ENCODE measurements at regions not wholly inside any gene's neighbourhood (a gene's known extent, or its start where the extent isn't known, plus 50 kb on each side); places are given as distances from the start of the nearest gene placed in this dataset.
A peak's percentile ranks its signal among the peaks of the same experiment; 100 is the strongest.

DNA sequence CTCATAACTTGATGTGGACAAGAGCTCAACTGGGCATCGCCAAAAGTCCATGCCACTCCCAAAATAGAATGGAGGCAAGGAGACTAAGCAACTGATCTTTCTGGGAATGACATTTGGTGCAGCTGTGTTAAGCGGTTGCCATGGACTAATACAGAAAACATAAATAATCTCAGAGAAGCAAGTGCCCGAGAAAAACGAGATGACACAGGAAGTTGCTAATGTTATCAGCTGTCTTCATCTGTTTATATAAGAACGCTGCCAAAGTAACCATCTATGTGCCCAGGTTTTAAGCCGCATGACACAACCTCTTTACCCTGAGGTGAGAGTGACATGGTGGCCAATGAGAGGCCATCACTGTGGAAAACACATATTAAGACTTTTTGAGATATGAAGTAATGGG, 54.9 kb upstream of the SACS start:
- H3K27me3 ChIP-seq (replicated peaks; ENCODE audit: insufficient read depth) = no peaks in the 10 kb centered on the region
- no peak overlapping the region for H2AFZ ChIP-seq
- DNase-seq = peak; percentile 32
- no peak for TF ChIP-seq EZH2phosphoT487 (IDR thresholded peaks at IDR 0.05; ENCODE audit: insufficient read depth, low read depth)
- no peak for TF ChIP-seq EZH2 (IDR thresholded peaks at IDR 0.05; ENCODE audit: insufficient read depth, poor library complexity, severe bottlenecking)
- no peak overlapping the region for H3K27ac ChIP-seq
- H3K4me2 ChIP-seq (ENCODE audit: unreplicated experiment) = no peak overlapping the region
- H3F3A ChIP-seq (ENCODE audit: insufficient read depth) = no peaks in the 10 kb centered on the region
- H3K36me3 ChIP-seq (ENCODE audit: low read depth) = no peaks in the 10 kb centered on the region
- H3K9ac ChIP-seq = no peak overlapping the region
- H3K4me1 ChIP-seq (ENCODE audit: insufficient read depth) = no peaks in the 10 kb centered on the region
- 47 to 48% methylated on average over 6 of the region's 6 CpGs for WGBS, 2 experiments (ENCODE audit: low coverage in 1 of 2, low lambda C conversion rate in 2 of 2, missing lambda C conversion rate in 2 of 2)
- H3K9me2 ChIP-seq (ENCODE audit: insufficient read depth) = no peaks in the 10 kb centered on the region
- no peaks in the 10 kb centered on the region for H3K79me2 ChIP-seq (ENCODE audit: insufficient read depth)
- no peak overlapping the region for H3K4me3 ChIP-seq
- H4K20me1 ChIP-seq (ENCODE audit: insufficient read depth) = no peaks in the 10 kb centered on the region
- no peaks in the 10 kb centered on the region for H3K9me3 ChIP-seq (ENCODE audit: low read depth)
- in situ Hi-C loops (cut with MboI) = no loop called here

DNA sequence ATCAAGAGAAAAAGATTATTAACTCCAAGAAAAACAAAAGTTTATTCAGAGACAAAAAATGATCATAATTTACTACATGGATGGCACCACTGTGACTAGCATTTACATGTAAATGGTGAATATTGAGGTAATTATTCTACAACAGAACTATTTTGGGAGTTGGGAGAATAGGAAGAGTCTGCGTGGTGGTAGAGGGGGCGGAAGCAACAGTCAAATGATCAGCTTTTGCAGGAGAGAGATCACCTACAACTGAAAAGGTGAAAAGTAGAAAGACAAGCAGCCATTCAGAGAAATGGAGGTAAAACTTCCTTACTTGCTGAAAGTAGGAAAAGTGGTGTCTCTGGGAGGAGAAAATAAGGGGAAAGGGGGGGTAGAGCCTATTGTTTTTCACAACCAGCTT, 62.8 kb upstream of the SACS start:
- no peak for TF ChIP-seq EZH2 (IDR thresholded peaks at IDR 0.05; ENCODE audit: insufficient read depth, poor library complexity, severe bottlenecking)
- no peak for TF ChIP-seq EZH2phosphoT487 (IDR thresholded peaks at IDR 0.05; ENCODE audit: insufficient read depth, low read depth)
- Histone ChIP-seq H3K36me3 (ENCODE audit: low read depth) (no peaks in the 10 kb centered on the region), H3K79me2 (ENCODE audit: insufficient read depth) (no peaks in the 10 kb centered on the region), H3K9me3 (ENCODE audit: low read depth) (no peaks in the 10 kb centered on the region), H3F3A (ENCODE audit: insufficient read depth) (peaks cover 17% of the 10 kb centered on the region), H3K4me1 (ENCODE audit: insufficient read depth) (peaks cover 16% of the 10 kb centered on the region), H3K4me3 (no peak overlapping the region), H3K9me2 (ENCODE audit: insufficient read depth) (no peaks in the 10 kb centered on the region), H3K27ac (no peak overlapping the region), H3K27me3 (replicated peaks; ENCODE audit: insufficient read depth) (no peaks in the 10 kb centered on the region), H3K9ac (no peak overlapping the region), H4K20me1 (ENCODE audit: insufficient read depth) (no peaks in the 10 kb centered on the region), H3K4me2 (ENCODE audit: unreplicated experiment) (no peak overlapping the region), H2AFZ (no peak overlapping the region)
- no peak for DNase-seq
- 98% methylated on average over 2 of the region's 2 CpGs for WGBS, 2 experiments (ENCODE audit: low coverage in 1 of 2, low lambda C conversion rate in 2 of 2, missing lambda C conversion rate in 2 of 2)
- in situ Hi-C loops (cut with MboI) = no loop called here

DNA sequence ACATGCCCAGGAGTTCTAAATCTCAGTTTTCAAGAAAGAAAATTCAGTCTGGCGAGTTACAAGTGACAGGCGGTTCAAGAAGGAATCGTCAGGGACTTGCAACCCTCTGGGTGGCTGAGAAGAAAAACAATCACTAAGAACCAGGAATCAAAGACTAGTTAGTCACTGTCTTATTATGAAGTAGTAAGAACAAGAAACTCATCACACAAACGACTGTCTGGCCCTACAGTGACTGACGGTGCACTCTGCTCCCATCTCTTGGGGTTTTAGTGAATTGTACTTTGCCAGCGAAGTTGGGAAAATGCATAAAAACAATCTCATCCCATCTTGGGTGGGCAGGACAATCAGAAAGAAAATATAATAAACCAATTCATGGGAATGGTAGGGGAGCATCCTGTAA, 63.7 kb upstream of the SACS start:
- Histone ChIP-seq H3K9me3 (ENCODE audit: low read depth) (no peaks in the 10 kb centered on the region), H3K36me3 (ENCODE audit: low read depth) (no peaks in the 10 kb centered on the region), H3K4me1 (ENCODE audit: insufficient read depth) (peaks cover 20% of the 10 kb centered on the region), H3K27me3 (replicated peaks; ENCODE audit: insufficient read depth) (no peaks in the 10 kb centered on the region), H3K9ac (no peak overlapping the region), H3K79me2 (ENCODE audit: insufficient read depth) (no peaks in the 10 kb centered on the region), H3K27ac (no peak overlapping the region), H3K9me2 (ENCODE audit: insufficient read depth) (no peaks in the 10 kb centered on the region), H2AFZ (no peak overlapping the region), H4K20me1 (ENCODE audit: insufficient read depth) (no peaks in the 10 kb centered on the region), H3F3A (ENCODE audit: insufficient read depth) (peaks cover 20% of the 10 kb centered on the region), H3K4me2 (ENCODE audit: unreplicated experiment) (no peak overlapping the region), H3K4me3 (no peak overlapping the region)
- no peak for TF ChIP-seq EZH2phosphoT487 (IDR thresholded peaks at IDR 0.05; ENCODE audit: insufficient read depth, low read depth)
- no peak for TF ChIP-seq EZH2 (IDR thresholded peaks at IDR 0.05; ENCODE audit: insufficient read depth, poor library complexity, severe bottlenecking)
- no peak for DNase-seq
- in situ Hi-C loops (cut with MboI) = no loop called here
- WGBS, 2 experiments (ENCODE audit: low coverage in 1 of 2, low lambda C conversion rate in 2 of 2, missing lambda C conversion rate in 2 of 2) = 71 to 78% methylated on average over 6 of the region's 6 CpGs

DNA sequence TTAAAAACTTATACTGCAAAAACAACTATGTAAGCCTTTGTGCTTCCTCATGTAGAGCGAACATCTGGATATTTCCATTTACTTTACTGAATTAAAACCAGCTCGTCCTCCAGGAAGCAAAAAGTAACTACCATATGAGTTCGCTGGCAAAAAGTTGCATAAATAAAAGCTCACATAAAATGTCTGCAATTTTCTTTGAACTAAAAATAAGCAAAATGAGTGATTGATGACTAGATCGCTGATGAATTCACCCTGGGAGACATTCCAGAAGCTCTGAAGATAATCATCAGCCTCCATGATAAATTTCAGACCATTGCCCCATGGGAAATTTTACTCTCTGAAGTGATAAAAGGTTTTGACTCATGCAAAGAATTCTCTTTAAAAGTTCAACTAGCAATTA, 67.3 kb upstream of the SACS start:
- DNase-seq = peak; percentile 92
- H3K9ac ChIP-seq = peak overlapping the region; percentile 17; the same call in 1 of the 2 replicates
- peaks cover 43% of the 10 kb centered on the region for H3K4me1 ChIP-seq (ENCODE audit: insufficient read depth)
- peaks cover 42% of the 10 kb centered on the region for H3F3A ChIP-seq (ENCODE audit: insufficient read depth)
- 1% methylated on average over 4 of the region's 4 CpGs for WGBS, 2 experiments (ENCODE audit: low coverage in 1 of 2, low lambda C conversion rate in 2 of 2, missing lambda C conversion rate in 2 of 2)
- no peaks in the 10 kb centered on the region for H4K20me1 ChIP-seq (ENCODE audit: insufficient read depth)
- H2AFZ ChIP-seq = peak overlapping the region; percentile 4; the same call in 1 of the 2 replicates
- H3K36me3 ChIP-seq (ENCODE audit: low read depth) = no peaks in the 10 kb centered on the region
- H3K4me2 ChIP-seq (ENCODE audit: unreplicated experiment) = peak overlapping the region; percentile 71
- peak overlapping the region; percentile 54 for H3K4me3 ChIP-seq
- in situ Hi-C loops (cut with MboI) = no loop called here
- H3K27ac ChIP-seq = peak overlapping the region; percentile 64
- no peaks in the 10 kb centered on the region for H3K9me3 ChIP-seq (ENCODE audit: low read depth)
- H3K27me3 ChIP-seq (replicated peaks; ENCODE audit: insufficient read depth) = no peaks in the 10 kb centered on the region
- no peaks in the 10 kb centered on the region for H3K9me2 ChIP-seq (ENCODE audit: insufficient read depth)
- 0 out of 2 replicates have a peak, but pooled peaks have one; percentile 75 for TF ChIP-seq EZH2phosphoT487 (IDR thresholded peaks at IDR 0.05; ENCODE audit: insufficient read depth, low read depth)
- no peak for TF ChIP-seq EZH2 (IDR thresholded peaks at IDR 0.05; ENCODE audit: insufficient read depth, poor library complexity, severe bottlenecking)
- no peaks in the 10 kb centered on the region for H3K79me2 ChIP-seq (ENCODE audit: insufficient read depth)

DNA sequence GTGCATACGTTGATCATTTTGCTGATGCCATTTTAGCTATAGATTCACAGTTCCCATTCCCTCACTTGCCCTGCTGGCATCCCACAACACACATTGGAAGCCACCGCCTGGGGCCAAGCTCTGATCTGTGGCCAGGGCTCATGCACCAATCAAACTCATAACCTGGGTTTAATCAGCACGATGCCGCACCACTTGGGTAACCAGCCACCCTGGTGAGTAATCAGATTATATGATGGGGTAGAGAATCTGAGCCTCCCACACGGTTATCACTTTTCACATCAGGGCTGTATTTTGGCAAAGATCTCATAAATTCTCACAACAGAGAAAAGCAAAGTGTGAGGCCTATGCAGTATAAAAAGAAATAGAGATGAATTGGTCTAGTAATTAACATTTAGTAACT, 66.0 kb upstream of the TNFRSF19 start:
- H4K20me1 ChIP-seq (ENCODE audit: insufficient read depth) = no peaks in the 10 kb centered on the region
- WGBS, 2 experiments (ENCODE audit: low coverage in 1 of 2, low lambda C conversion rate in 2 of 2, missing lambda C conversion rate in 2 of 2) = 17 to 23% methylated on average over 5 of the region's 5 CpGs

More for the DNA sequence above, 66.0 kb upstream of the TNFRSF19 start:
- H3K4me3 ChIP-seq = peak overlapping the region; percentile 25
- no peak overlapping the region for H2AFZ ChIP-seq
- no peaks in the 10 kb centered on the region for H3K36me3 ChIP-seq (ENCODE audit: low read depth)
- in situ Hi-C loops (cut with MboI) = no loop called here
- H3K27ac ChIP-seq = peak overlapping the region; percentile 80
- DNase-seq = peak; percentile 78
- no peaks in the 10 kb centered on the region for H3K79me2 ChIP-seq (ENCODE audit: insufficient read depth)
- peak overlapping the region; percentile 60 for H3K4me2 ChIP-seq (ENCODE audit: unreplicated experiment)
- no peak for TF ChIP-seq EZH2 (IDR thresholded peaks at IDR 0.05; ENCODE audit: insufficient read depth, poor library complexity, severe bottlenecking)
- no peak for TF ChIP-seq EZH2phosphoT487 (IDR thresholded peaks at IDR 0.05; ENCODE audit: insufficient read depth, low read depth)
- peaks cover 52% of the 10 kb centered on the region for H3K4me1 ChIP-seq (ENCODE audit: insufficient read depth)
- H3K9me2 ChIP-seq (ENCODE audit: insufficient read depth) = no peaks in the 10 kb centered on the region
- no peaks in the 10 kb centered on the region for H3K9me3 ChIP-seq (ENCODE audit: low read depth)
- peak overlapping the region; percentile 51; the same call in 1 of the 2 replicates for H3K9ac ChIP-seq
- H3F3A ChIP-seq (ENCODE audit: insufficient read depth) = peaks cover 53% of the 10 kb centered on the region
- no peaks in the 10 kb centered on the region for H3K27me3 ChIP-seq (replicated peaks; ENCODE audit: insufficient read depth)

All from GM23248 (cell line).